BLaER1 treated with 17β-estradiol and CSF1 and Interleukin-3, amounts not matched to agents 10 nM and 100 nM (cell line): ENCODE measurements at regions not wholly inside any gene's neighbourhood (a gene's known extent, or its start where the extent isn't known, plus 50 kb on each side); places are given as distances from the start of the nearest gene placed in this dataset.

Source experiments
- H3K27ac ChIP-seq, 11 experiments: shearing (Covaris generic); formaldehyde crosslinking; 2 replicates each; pipeline ENCODE4 v1.8.1; 2022
- H3K27me3 ChIP-seq, 11 experiments: shearing (Covaris generic); formaldehyde crosslinking; 2 replicates each; pipeline ENCODE4 v1.8.1; 2022
- H3K36me3 ChIP-seq, 11 experiments: shearing (Covaris generic); formaldehyde crosslinking; 2 replicates each; pipeline ENCODE4 v1.8.1; 2022
- H3K4me1 ChIP-seq, 10 experiments: shearing (Covaris generic); formaldehyde crosslinking; 2 replicates each; pipeline ENCODE4 v1.8.1; 2022
- H3K4me2 ChIP-seq, 11 experiments: shearing (Covaris generic); formaldehyde crosslinking; 2 replicates each; pipeline ENCODE4 v1.8.1; 2022
- H3K4me3 ChIP-seq, 10 experiments: shearing (Covaris generic); formaldehyde crosslinking; 2 replicates each; pipeline ENCODE4 v1.8.1; 2022
- H3K9ac ChIP-seq, 11 experiments: shearing (Covaris generic); formaldehyde crosslinking; 2 replicates each; pipeline ENCODE4 v1.8.1; 2022
- H3K9me3 ChIP-seq, 11 experiments: shearing (Covaris generic); formaldehyde crosslinking; replicated peaks in 1 of 11; 2 replicates each; pipeline ENCODE4 v1.8.1; 2022
- H4K20me1 ChIP-seq, 11 experiments: shearing (Covaris generic); formaldehyde crosslinking; 2 replicates each; pipeline ENCODE4 v1.8.1; 2022
- Cebpa-rat ChIP-seq, 11 experiments: shearing (Covaris generic); IDR thresholded peaks; 2 replicates each; pipeline ENCODE4 v1.8.1; 2022

GRCh38 chr20:61082720-61083119 is 169.3 kb upstream of the CDH4 start:
- Histone ChIP-seq H3K9me3 (peaks cover 37 to 57% (median 46%) of the 10 kb centered on the region in 11 experiments), H3K9ac (peak overlapping the region in 4 of 11 experiments; percentile 51 to 58 (median 58); a peak in 8 of 22 replicates), H3K27me3 (no peaks in the 10 kb centered on the region), H3K27ac (peak overlapping the region in 6 of 11 experiments; percentile 43 to 78 (median 74); a peak in 11 of 22 replicates), H3K36me3 (no peaks in the 10 kb centered on the region), H3K4me2 (peak overlapping the region in 10 of 11 experiments; percentile 21 to 89 (median 76); a peak in 20 of 22 replicates), H3K4me3 (peak overlapping the region in 1 of 10 experiments; percentile 18; a peak in 1 of 20 replicates), H4K20me1 (no peaks in the 10 kb centered on the region), H3K4me1 (peaks cover 0 to 83% (median 54%) of the 10 kb centered on the region in 10 experiments; a peak in 19 of 20 replicates)
- peak in 4 of 11 experiments; percentile 39 to 93 (median 77); a peak in 7 of 22 replicates for TF ChIP-seq Cebpa-rat (IDR thresholded peaks at IDR 0.05)

GRCh38 chr20:61083431-61083830 is 168.6 kb upstream of the CDH4 start:
- no peak for TF ChIP-seq Cebpa-rat (IDR thresholded peaks at IDR 0.05)
- Histone ChIP-seq H3K4me3 (no peak overlapping the region), H3K27me3 (no peaks in the 10 kb centered on the region), H3K9ac (peak overlapping the region in 4 of 11 experiments; percentile 51 to 58 (median 56); a peak in 9 of 22 replicates), H4K20me1 (no peaks in the 10 kb centered on the region), H3K4me2 (peak overlapping the region in 9 of 11 experiments; percentile 52 to 89 (median 77); a peak in 16 of 22 replicates), H3K4me1 (peaks cover 0 to 90% (median 60%) of the 10 kb centered on the region in 10 experiments; a peak in 19 of 20 replicates), H3K9me3 (peaks cover 33 to 54% (median 43%) of the 10 kb centered on the region in 11 experiments), H3K27ac (peak overlapping the region in 6 of 11 experiments; percentile 43 to 78 (median 74); a peak in 11 of 22 replicates), H3K36me3 (no peaks in the 10 kb centered on the region)

- Histone ChIP-seq H3K4me3 (no peak overlapping the region; a peak in 1 of 20 replicates), H4K20me1 (no peaks in the 10 kb centered on the region), H3K9ac (no peak overlapping the region), H3K36me3 (no peaks in the 10 kb centered on the region), H3K9me3 (peaks cover 33 to 41% (median 37%) of the 10 kb centered on the region in 11 experiments), H3K4me1 (peaks cover 0 to 100% (median 74%) of the 10 kb centered on the region in 10 experiments; a peak in 19 of 20 replicates), H3K27me3 (no peaks in the 10 kb centered on the region), H3K27ac (0 out of 22 replicates have a peak overlapping the region, but pooled peaks of 1 of the 11 experiments have one; percentile 2), H3K4me2 (peak overlapping the region in 4 of 11 experiments; percentile 73 to 86 (median 77); a peak in 6 of 22 replicates)
- TF ChIP-seq Cebpa-rat (IDR thresholded peaks at IDR 0.05), result no peak
Observed at GRCh38 chr20:61086031-61086430, 166.0 kb upstream of the CDH4 start.

- Histone ChIP-seq H3K36me3 (peaks cover 0 to 15% (median 0%) of the 10 kb centered on the region in 11 experiments; a peak in 6 of 22 replicates), H4K20me1 (no peaks in the 10 kb centered on the region), H3K4me1 (peaks cover 0 to 90% (median 61%) of the 10 kb centered on the region in 10 experiments; a peak in 17 of 20 replicates), H3K4me3 (no peak overlapping the region), H3K9me3 (peaks cover 43 to 47% (median 45%) of the 10 kb centered on the region in 11 experiments), H3K27ac (peak overlapping the region in 4 of 11 experiments; percentile 39 to 71 (median 61); a peak in 8 of 22 replicates), H3K4me2 (peak overlapping the region in 10 of 11 experiments; percentile 7 to 91 (median 72); a peak in 19 of 22 replicates), H3K9ac (peak overlapping the region in 3 of 11 experiments; percentile 10 to 52 (median 46); a peak in 4 of 22 replicates), H3K27me3 (no peaks in the 10 kb centered on the region)
- no peak for TF ChIP-seq Cebpa-rat (IDR thresholded peaks at IDR 0.05)
Observed at GRCh38 chr20:61090541-61090940, 161.5 kb upstream of the CDH4 start.

- Histone ChIP-seq H3K9ac (peak overlapping the region in 3 of 11 experiments; percentile 31 to 61 (median 33); a peak in 2 of 22 replicates), H3K4me3 (peak overlapping the region in 2 of 10 experiments; percentile 33 to 40; a peak in 3 of 20 replicates), H3K27me3 (no peaks in the 10 kb centered on the region), H3K4me2 (peak overlapping the region in 10 of 11 experiments; percentile 15 to 91 (median 72); a peak in 19 of 22 replicates), H4K20me1 (no peaks in the 10 kb centered on the region), H3K27ac (peak overlapping the region in 4 of 11 experiments; percentile 54 to 71 (median 61); a peak in 8 of 22 replicates), H3K36me3 (peaks cover 0 to 22% (median 5%) of the 10 kb centered on the region in 11 experiments; a peak in 6 of 22 replicates), H3K4me1 (peaks cover 0 to 73% (median 61%) of the 10 kb centered on the region in 10 experiments; a peak in 17 of 20 replicates), H3K9me3 (peaks cover 43 to 47% (median 45%) of the 10 kb centered on the region in 11 experiments)
- no peak for TF ChIP-seq Cebpa-rat (IDR thresholded peaks at IDR 0.05)
Observed at GRCh38 chr20:61092251-61092650, 159.8 kb upstream of the CDH4 start.

GRCh38 chr20:61094581-61094980 is 157.5 kb upstream of the CDH4 start:
- Histone ChIP-seq H4K20me1 (no peaks in the 10 kb centered on the region), H3K4me1 (peaks cover 0 to 69% (median 60%) of the 10 kb centered on the region in 10 experiments; a peak in 17 of 20 replicates), H3K36me3 (peaks cover 0 to 22% (median 5%) of the 10 kb centered on the region in 11 experiments; a peak in 6 of 22 replicates), H3K27me3 (no peaks in the 10 kb centered on the region), H3K4me2 (peak overlapping the region in 1 of 11 experiments; percentile 91; a peak in 2 of 22 replicates), H3K9me3 (peaks cover 38 to 50% (median 41%) of the 10 kb centered on the region in 11 experiments), H3K4me3 (peak overlapping the region in 3 of 10 experiments; percentile 5 to 43 (median 24); a peak in 4 of 20 replicates), H3K9ac (no peak overlapping the region), H3K27ac (peak overlapping the region in 1 of 11 experiments; percentile 71; a peak in 1 of 22 replicates)
- no peak for TF ChIP-seq Cebpa-rat (IDR thresholded peaks at IDR 0.05)

- Histone ChIP-seq H3K4me1 (peaks cover 0 to 69% (median 58%) of the 10 kb centered on the region in 10 experiments; a peak in 18 of 20 replicates), H4K20me1 (no peaks in the 10 kb centered on the region), H3K9me3 (peaks cover 38 to 50% (median 41%) of the 10 kb centered on the region in 11 experiments), H3K9ac (no peak overlapping the region), H3K27ac (no peak overlapping the region), H3K27me3 (no peaks in the 10 kb centered on the region), H3K36me3 (peaks cover 0 to 22% (median 5%) of the 10 kb centered on the region in 11 experiments; a peak in 6 of 22 replicates), H3K4me3 (no peak overlapping the region), H3K4me2 (no peak overlapping the region)
- TF ChIP-seq Cebpa-rat (IDR thresholded peaks at IDR 0.05), result no peak
Observed at GRCh38 chr20:61096463-61096862, 155.6 kb upstream of the CDH4 start.

- H3K4me2 ChIP-seq, result peak overlapping the region in 6 of 11 experiments; percentile 12 to 67 (median 62); a peak in 9 of 22 replicates
- H3K9ac ChIP-seq, result peak overlapping the region in 1 of 11 experiments; percentile 25; a peak in 1 of 22 replicates
- H3K9me3 ChIP-seq, result peaks cover 25 to 36% (median 25%) of the 10 kb centered on the region in 11 experiments
- peaks cover 5 to 72% (median 64%) of the 10 kb centered on the region in 10 experiments; a peak in 18 of 20 replicates for H3K4me1 ChIP-seq
- H3K27ac ChIP-seq, result peak overlapping the region in 4 of 11 experiments; percentile 19 to 75 (median 60); a peak in 7 of 22 replicates
- no peaks in the 10 kb centered on the region for H4K20me1 ChIP-seq
- TF ChIP-seq Cebpa-rat (IDR thresholded peaks at IDR 0.05), result no peak
- H3K36me3 ChIP-seq, result peaks cover 0 to 12% (median 0%) of the 10 kb centered on the region in 11 experiments; a peak in 2 of 22 replicates
- no peak overlapping the region for H3K4me3 ChIP-seq
- H3K27me3 ChIP-seq, result no peaks in the 10 kb centered on the region
Observed at GRCh38 chr20:61099806-61100205, 152.3 kb upstream of the CDH4 start.
